ENCODE measurements at regions not wholly inside any gene's neighbourhood (a gene's known extent, or its start where the extent isn't known, plus 50 kb on each side); places are given as distances from the start of the nearest gene placed in this dataset.

GRCh38 chr2:237199082-237199481 lies 113.4 kb downstream of the COPS8 start:
- H3K4me1 ChIP-seq, result peaks cover 0 to 12% (median 2%) of the 10 kb centered on the region in 4 donors
- H3K9me3 ChIP-seq, result no peaks in the 10 kb centered on the region
- no peak for DNase-seq (ENCODE audit: low spot score in 2 of 2)
- TF ChIP-seq POLR2A (IDR thresholded peaks at IDR 0.05) (no peak), CTCF (IDR thresholded peaks at IDR 0.05) (no peak), EP300 (IDR thresholded peaks at IDR 0.05) (no peak)
- H3K4me3 ChIP-seq, result no peak overlapping the region
- no peaks in the 10 kb centered on the region for H3K36me3 ChIP-seq
- WGBS, 2 donors, result 64 to 67% methylated on average over 1 of the region's 1 CpG
- no peaks in the 10 kb centered on the region for H3K27me3 ChIP-seq
- H3K27ac ChIP-seq, result no peak overlapping the region

- no peaks in the 10 kb centered on the region for H3K27me3 ChIP-seq
- TF ChIP-seq POLR2A (IDR thresholded peaks at IDR 0.05), result no peak
- TF ChIP-seq EP300 (IDR thresholded peaks at IDR 0.05), result no peak
- no peak for TF ChIP-seq CTCF (IDR thresholded peaks at IDR 0.05)
- H3K9me3 ChIP-seq, result no peaks in the 10 kb centered on the region
- no peaks in the 10 kb centered on the region for H3K36me3 ChIP-seq
- peaks cover 0 to 12% (median 2%) of the 10 kb centered on the region in 4 donors for H3K4me1 ChIP-seq
- H3K27ac ChIP-seq, result no peak overlapping the region
- 92 to 100% methylated on average over 2 of the region's 2 CpGs for WGBS, 2 donors
- no peak for DNase-seq (ENCODE audit: low spot score in 2 of 2)
- H3K4me3 ChIP-seq, result no peak overlapping the region
Observed at GRCh38 chr2:237199577-237199976, 113.9 kb downstream of the COPS8 start.

- Histone ChIP-seq H3K27ac (no peak overlapping the region), H3K4me1 (peaks cover 0 to 16% (median 2%) of the 10 kb centered on the region in 4 donors), H3K36me3 (no peaks in the 10 kb centered on the region), H3K9me3 (no peaks in the 10 kb centered on the region), H3K27me3 (no peaks in the 10 kb centered on the region), H3K4me3 (no peak overlapping the region)
- TF ChIP-seq CTCF (IDR thresholded peaks at IDR 0.05) (no peak), POLR2A (IDR thresholded peaks at IDR 0.05) (no peak), EP300 (IDR thresholded peaks at IDR 0.05) (no peak)
- DNase-seq (ENCODE audit: low spot score in 2 of 2), result no peak
- 91 to 93% methylated on average over 6 to 7 of the region's 7 CpGs for WGBS, 2 donors
Observed at GRCh38 chr2:237200462-237200861, 114.8 kb downstream of the COPS8 start.

GRCh38 chr2:237201461-237202287 lies 116.0 kb downstream of the COPS8 start:
- H3K4me1 ChIP-seq, result peaks cover 0 to 23% (median 0%) of the 10 kb centered on the region in 4 donors
- 36 to 38% methylated on average over 14 of the region's 14 CpGs for WGBS, 2 donors
- DNase-seq (ENCODE audit: low spot score in 2 of 2), result no peak
- no peaks in the 10 kb centered on the region for H3K9me3 ChIP-seq
- no peaks in the 10 kb centered on the region for H3K36me3 ChIP-seq
- no peak overlapping the region for H3K4me3 ChIP-seq
- peak in 1 of 2 donors; percentile 19 for TF ChIP-seq EP300 (IDR thresholded peaks at IDR 0.05)
- no peak for TF ChIP-seq CTCF (IDR thresholded peaks at IDR 0.05)
- H3K27me3 ChIP-seq, result no peaks in the 10 kb centered on the region
- H3K27ac ChIP-seq, result peak overlapping the region in 2 of 4 donors; percentile 70 to 79

GRCh38 chr2:237202288-237203030 lies 116.8 kb downstream of the COPS8 start:
- H3K27me3 ChIP-seq, result no peaks in the 10 kb centered on the region
- no peak overlapping the region for H3K4me3 ChIP-seq
- H3K36me3 ChIP-seq, result no peaks in the 10 kb centered on the region
- no peaks in the 10 kb centered on the region for H3K9me3 ChIP-seq
- peak overlapping the region in 2 of 4 donors; percentile 18 to 79 for H3K27ac ChIP-seq
- TF ChIP-seq POLR2A (IDR thresholded peaks at IDR 0.05) (no peak), CTCF (IDR thresholded peaks at IDR 0.05) (no peak), EP300 (IDR thresholded peaks at IDR 0.05) (no peak)
- 74 to 79% methylated on average over 9 to 13 of the region's 13 CpGs for WGBS, 2 donors
- no peak for DNase-seq (ENCODE audit: low spot score in 2 of 2)
- peaks cover 0 to 23% (median 0%) of the 10 kb centered on the region in 4 donors for H3K4me1 ChIP-seq
